ENCODE measurements at regions not wholly inside any gene's neighbourhood (a gene's known extent, or its start where the extent isn't known, plus 50 kb on each side); places are given as distances from the start of the nearest gene placed in this dataset.

- TF ChIP-seq CTCF (IDR thresholded peaks at IDR 0.05) (no peak), EZH2phosphoT487 (IDR thresholded peaks at IDR 0.05; ENCODE audit: borderline replicate concordance, low read depth) (no peak), USF2 (IDR thresholded peaks at IDR 0.05; ENCODE audit: borderline replicate concordance, low read depth, low read length) (no peak), MAX (IDR thresholded peaks at IDR 0.05; ENCODE audit: low read depth) (no peak)
Measured at GRCh38 chr11:70528794-70529580, 130.7 kb downstream of the CTTN start.

All from SK-N-SH (cell line).